Uterus (tissue), 2 donors: ENCODE measurements at regions not wholly inside any gene's neighbourhood (a gene's known extent, or its start where the extent isn't known, plus 50 kb on each side); places are given as distances from the start of the nearest gene placed in this dataset.

Source experiments
- POLR2A ChIP-seq, 2 donors: fragments of 450-650 bp; IDR thresholded peaks; one replicate each; pipeline ENCODE4 v1.6.1; 2016; ENCODE audit warnings: antibody characterized with exemption in 2 of 2, mild to moderate bottlenecking in 1 of 2, moderate library complexity in 1 of 2
- TF ChIP-seq, protein P1 (sequence below), 4 experiments: fragments of 200-600 bp in 2 of 4; fragments of 450-650 bp in 2 of 4; sonication (generic) in 2 of 4; IDR thresholded peaks; one replicate each; pipeline ENCODE4 v1.5.1; 2016 to 2019; ENCODE audit warnings: antibody characterized with exemption in 4 of 4, mild to moderate bottlenecking in 2 of 4, moderate library complexity in 1 of 4

DNA sequence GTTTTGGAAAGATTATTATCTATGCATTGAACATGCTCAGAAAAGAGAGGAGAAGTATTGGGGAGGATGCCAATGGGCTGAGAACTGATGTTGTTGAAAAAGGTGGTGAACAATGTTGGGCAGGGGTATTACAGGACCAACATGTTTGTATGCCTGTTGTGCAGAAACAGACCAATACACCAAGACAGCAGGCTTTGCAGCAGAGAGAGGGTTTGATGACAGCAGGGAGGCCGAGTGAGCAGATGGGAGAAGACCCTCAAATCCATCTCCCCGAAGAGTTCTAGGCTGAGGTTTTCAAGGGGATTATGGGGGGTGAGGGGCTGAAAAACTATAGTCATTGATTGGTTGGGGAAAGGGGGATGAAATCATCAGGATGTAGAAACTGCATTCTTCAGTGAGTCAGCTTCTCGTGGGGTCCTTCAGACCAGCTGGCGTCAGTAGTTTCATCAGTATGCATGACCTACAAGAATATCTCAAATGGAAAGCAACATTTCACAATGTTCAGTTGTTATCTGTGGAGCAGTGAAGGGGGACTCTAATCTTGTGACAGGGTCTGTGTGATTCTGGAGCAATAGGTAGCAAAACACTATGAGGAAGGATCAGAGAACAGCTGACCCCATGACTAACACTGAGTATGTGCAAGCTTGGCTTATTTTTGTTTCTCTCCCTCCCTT lies 167.8 kb downstream of the BAMBI start:
- TF ChIP-seq, protein P1, sequence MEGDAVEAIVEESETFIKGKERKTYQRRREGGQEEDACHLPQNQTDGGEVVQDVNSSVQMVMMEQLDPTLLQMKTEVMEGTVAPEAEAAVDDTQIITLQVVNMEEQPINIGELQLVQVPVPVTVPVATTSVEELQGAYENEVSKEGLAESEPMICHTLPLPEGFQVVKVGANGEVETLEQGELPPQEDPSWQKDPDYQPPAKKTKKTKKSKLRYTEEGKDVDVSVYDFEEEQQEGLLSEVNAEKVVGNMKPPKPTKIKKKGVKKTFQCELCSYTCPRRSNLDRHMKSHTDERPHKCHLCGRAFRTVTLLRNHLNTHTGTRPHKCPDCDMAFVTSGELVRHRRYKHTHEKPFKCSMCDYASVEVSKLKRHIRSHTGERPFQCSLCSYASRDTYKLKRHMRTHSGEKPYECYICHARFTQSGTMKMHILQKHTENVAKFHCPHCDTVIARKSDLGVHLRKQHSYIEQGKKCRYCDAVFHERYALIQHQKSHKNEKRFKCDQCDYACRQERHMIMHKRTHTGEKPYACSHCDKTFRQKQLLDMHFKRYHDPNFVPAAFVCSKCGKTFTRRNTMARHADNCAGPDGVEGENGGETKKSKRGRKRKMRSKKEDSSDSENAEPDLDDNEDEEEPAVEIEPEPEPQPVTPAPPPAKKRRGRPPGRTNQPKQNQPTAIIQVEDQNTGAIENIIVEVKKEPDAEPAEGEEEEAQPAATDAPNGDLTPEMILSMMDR (IDR thresholded peaks at IDR 0.05): no peak
- TF ChIP-seq POLR2A (IDR thresholded peaks at IDR 0.05): no peak
